H1 (cell line): ENCODE measurements at regions not wholly inside any gene's neighbourhood (a gene's known extent, or its start where the extent isn't known, plus 50 kb on each side); places are given as distances from the start of the nearest gene placed in this dataset.

ENCODE experiments used
- CTCF ChIA-PET: fragments of 300-600 bp; sonication (Branson Sonifier 250); formaldehyde crosslinking; loops from one replicate; lab custom pipeline; 2021; ENCODE audit not compliant: partially characterized antibody; lab: Charles Lee
- POLR2A ChIA-PET: fragments of 300-600 bp; sonication (Branson Sonifier 250); formaldehyde crosslinking; loops from one replicate; lab custom pipeline; 2021; ENCODE audit warnings: inconsistent platforms; ENCODE audit not compliant: partially characterized antibody; lab: Charles Lee
- DNase-seq, 2 experiments: peaks; one replicate each; pipeline versions ENCODE4 v3.0.0 to v3.0.0-alpha.2; 2010 to 2022; ENCODE audit warnings: low spot score in 2 of 2, low read depth in 1 of 2, mixed read lengths in 1 of 2
- FAIRE-seq: peaks from 2 replicates; lab custom pipeline; 2011; peaks lifted over from hg19 to GRCh38; lab: Jason Lieb, UNC
- H2AFZ ChIP-seq: 2 replicates; pipeline ENCODE4 v1.8.1; 2012; ENCODE audit warnings: low read length, inconsistent platforms
- H2AK5ac ChIP-seq: 2 replicates; pipeline ENCODE4 v1.6.1; 2013; ENCODE audit warnings: low read depth, low read length
- H2BK120ac ChIP-seq: replicated peaks from 2 replicates; pipeline ENCODE3; 2013; ENCODE audit warnings: low read depth, low read length, inconsistent platforms
- H2BK12ac ChIP-seq: 2 replicates; pipeline ENCODE4 v1.6.1; 2013; ENCODE audit warnings: low read depth, low read length
- H2BK15ac ChIP-seq: 2 replicates; pipeline ENCODE4 v1.6.1; 2013; ENCODE audit warnings: low read length
- H2BK20ac ChIP-seq: 2 replicates; pipeline ENCODE4 v1.6.1; 2013; ENCODE audit warnings: low read length
- H2BK5ac ChIP-seq: 2 replicates; pipeline ENCODE4 v1.6.1; 2013; ENCODE audit warnings: low read depth, low read length
- H3K14ac ChIP-seq: 2 replicates; pipeline ENCODE4 v1.6.1; 2013; ENCODE audit warnings: inconsistent platforms; ENCODE audit not compliant: insufficient read length
- H3K18ac ChIP-seq: 2 replicates; pipeline ENCODE4 v1.6.1; 2013; ENCODE audit warnings: low read length; ENCODE audit errors: extremely low read depth
- H3K23ac ChIP-seq: 2 replicates; pipeline ENCODE4 v1.6.1; 2013; ENCODE audit warnings: inconsistent platforms; ENCODE audit not compliant: insufficient read length
- H3K23me2 ChIP-seq: 2 replicates; pipeline ENCODE4 v1.6.1; 2013; ENCODE audit warnings: low read depth, low read length
- H3K27ac ChIP-seq: 2 replicates; pipeline ENCODE4 v1.6.1; 2011; ENCODE audit warnings: low read depth, low read length, inconsistent platforms
- H3K27me3 ChIP-seq, 4 experiments: replicated peaks in 1 of 4; 1 replicate in 1 of 4; 2 replicates in 3 of 4; pipeline versions ENCODE4 v1.6.1 to v1.8.1; 2011 to 2013; ENCODE audit warnings: low read length in 3 of 4, mild to moderate bottlenecking in 3 of 4, inconsistent platforms in 2 of 4, mixed read lengths in 2 of 4, moderate library complexity in 1 of 4; ENCODE audit not compliant: control insufficient read depth in 3 of 4, insufficient read depth in 3 of 4; ENCODE audit errors: extremely low read depth in 1 of 4
- H3K36me3 ChIP-seq, 4 experiments: 2 replicates each; pipeline versions ENCODE4 v1.6.1 to v1.8.1; 2011 to 2013; ENCODE audit warnings: mild to moderate bottlenecking in 4 of 4, low read length in 3 of 4, moderate library complexity in 2 of 4, control low read depth in 1 of 4, inconsistent platforms in 1 of 4; ENCODE audit not compliant: insufficient read depth in 4 of 4, control insufficient read depth in 2 of 4
- H3K4ac ChIP-seq: replicated peaks from 2 replicates; pipeline ENCODE3; 2013; ENCODE audit warnings: low read length, low read depth, mixed read lengths, inconsistent platforms; ENCODE audit not compliant: insufficient read length
- H3K4me1 ChIP-seq, 4 experiments: replicated peaks in 1 of 4; 1 replicate in 1 of 4; 2 replicates in 3 of 4; pipeline versions ENCODE4 v1.6.1 to v1.8.1; 2011 to 2013; ENCODE audit warnings: low read length in 3 of 4, inconsistent platforms in 2 of 4, mixed read lengths in 1 of 4; ENCODE audit not compliant: insufficient read depth in 4 of 4, control insufficient read depth in 3 of 4
- H3K4me2 ChIP-seq, 2 experiments: 2 replicates each; pipeline versions ENCODE4 v1.6.1 to v1.8.1; 2011 to 2013; ENCODE audit warnings: low read depth in 2 of 2, low read length in 2 of 2, control low read depth in 1 of 2, inconsistent platforms in 1 of 2, mild to moderate bottlenecking in 1 of 2; ENCODE audit not compliant: insufficient read depth in 1 of 2
- H3K4me3 ChIP-seq, 4 experiments: fragments of 200-600, 300-600 bp in 1 of 4; sonication (generic), shearing (Covaris generic), sonication (Bioruptor Twin) in 1 of 4; 2 replicates each; pipeline versions ENCODE4 v1.5.1 to v1.8.1; 2011 to 2016; ENCODE audit warnings: low read length in 4 of 4, low read depth in 3 of 4, control low read depth in 2 of 4, inconsistent platforms in 2 of 4, mild to moderate bottlenecking in 2 of 4, mixed read lengths in 1 of 4, moderate library complexity in 1 of 4; ENCODE audit not compliant: insufficient read depth in 2 of 4; ENCODE audit errors: extremely low read depth in 1 of 4
- H3K56ac ChIP-seq: replicated peaks from 2 replicates; pipeline ENCODE3; 2013; ENCODE audit warnings: low read depth, mild to moderate bottlenecking, mixed read lengths, low read length, inconsistent platforms; ENCODE audit not compliant: insufficient read length
- H3K79me1 ChIP-seq: 2 replicates; pipeline ENCODE4 v1.6.1; 2013; ENCODE audit warnings: low read depth, low read length, control low read depth
- H3K79me2 ChIP-seq, 2 experiments: 2 replicates each; pipeline versions ENCODE4 v1.6.1 to v1.8.1; 2012 to 2013; ENCODE audit warnings: low read length in 2 of 2, mild to moderate bottlenecking in 2 of 2, inconsistent platforms in 1 of 2; ENCODE audit not compliant: insufficient read depth in 2 of 2, control insufficient read depth in 1 of 2
- H3K9ac ChIP-seq, 4 experiments: replicated peaks in 1 of 4; 1 replicate in 1 of 4; 2 replicates in 3 of 4; pipeline versions ENCODE4 v1.6.1 to v1.8.1; 2011 to 2013; ENCODE audit warnings: low read depth in 3 of 4, low read length in 3 of 4, control low read depth in 2 of 4, mild to moderate bottlenecking in 2 of 4, moderate library complexity in 2 of 4, inconsistent platforms in 1 of 4; ENCODE audit errors: extremely low read depth in 1 of 4
- H3K9me3 ChIP-seq, 2 experiments: 2 replicates each; pipeline versions ENCODE4 v1.6.1 to v1.8.1; 2012 to 2013; ENCODE audit warnings: mild to moderate bottlenecking in 2 of 2, moderate library complexity in 2 of 2, control low read depth in 1 of 2, inconsistent platforms in 1 of 2, low read depth in 1 of 2, low read length in 1 of 2, mixed read lengths in 1 of 2; ENCODE audit not compliant: insufficient read depth in 2 of 2
- H4K20me1 ChIP-seq, 2 experiments: replicated peaks in 1 of 2; 2 replicates each; pipeline versions ENCODE3 to v1.8.1; 2011 to 2013; ENCODE audit warnings: inconsistent platforms in 2 of 2, low read length in 2 of 2, mild to moderate bottlenecking in 1 of 2; ENCODE audit not compliant: insufficient read depth in 2 of 2, control insufficient read depth in 1 of 2
- H4K5ac ChIP-seq: 2 replicates; pipeline ENCODE4 v1.6.1; 2013; ENCODE audit warnings: low read length, low read depth, mixed read lengths, inconsistent platforms; ENCODE audit not compliant: insufficient read length
- H4K8ac ChIP-seq: 2 replicates; pipeline ENCODE4 v1.8.0; 2013; ENCODE audit warnings: mild to moderate bottlenecking, moderate library complexity, low read length, inconsistent platforms; ENCODE audit not compliant: insufficient read depth; ENCODE audit errors: extremely low read depth
- H4K91ac ChIP-seq: replicated peaks from 2 replicates; pipeline ENCODE3; 2013; ENCODE audit warnings: low read length, mixed read lengths, inconsistent platforms; ENCODE audit not compliant: insufficient read length
- CHD1 ChIP-seq: IDR thresholded peaks from 2 replicates; pipeline ENCODE4 v1.6.1; 2012; ENCODE audit warnings: low read depth, low read length, improper control_type of control experiment
- CHD2 ChIP-seq: IDR thresholded peaks from 2 replicates; pipeline ENCODE4 v1.6.1; 2012; ENCODE audit warnings: low read length, improper control_type of control experiment
- HDAC2 ChIP-seq, 2 experiments: fragments of 300-600 bp in 1 of 2; sonication (generic) in 1 of 2; IDR thresholded peaks; 2 replicates each; pipeline ENCODE4 v1.6.1; 2011 to 2012; ENCODE audit warnings: low read depth in 2 of 2, low read length in 2 of 2, mild to moderate bottlenecking in 2 of 2, moderate library complexity in 2 of 2, borderline replicate concordance in 1 of 2, inconsistent platforms in 1 of 2
- SAP30 ChIP-seq: fragments of 300-600 bp; sonication (generic); IDR thresholded peaks from 2 replicates; pipeline ENCODE4 v1.7.1; 2012; ENCODE audit warnings: low read length, moderate library complexity, mild to moderate bottlenecking, inconsistent platforms; ENCODE audit not compliant: insufficient read depth, insufficient replicate concordance
- TAF1 ChIP-seq: IDR thresholded peaks from 2 replicates; pipeline ENCODE4 v1.6.1; 2011; ENCODE audit warnings: mild to moderate bottlenecking, low read depth, low read length
- WGBS, 2 experiments: shearing (Covaris generic) in 1 of 2; methylation state at CpG; one replicate each; pipeline versions ENCODE4 v1.1.6 to v1.1.7; 2013 to 2015; ENCODE audit warnings: low lambda C conversion rate in 2 of 2, mixed read lengths in 2 of 2, inconsistent platforms in 1 of 2, low coverage in 1 of 2, missing lambda C conversion rate in 1 of 2; ENCODE audit not compliant: insufficient replicate concordance in 2 of 2, insufficient coverage in 1 of 2, insufficient read length in 1 of 2; ENCODE audit errors: extremely low coverage in 1 of 2, missing lambda C conversion rate in 1 of 2; 5-methylcytosine and 5-hydroxymethylcytosine counted together

DNA sequence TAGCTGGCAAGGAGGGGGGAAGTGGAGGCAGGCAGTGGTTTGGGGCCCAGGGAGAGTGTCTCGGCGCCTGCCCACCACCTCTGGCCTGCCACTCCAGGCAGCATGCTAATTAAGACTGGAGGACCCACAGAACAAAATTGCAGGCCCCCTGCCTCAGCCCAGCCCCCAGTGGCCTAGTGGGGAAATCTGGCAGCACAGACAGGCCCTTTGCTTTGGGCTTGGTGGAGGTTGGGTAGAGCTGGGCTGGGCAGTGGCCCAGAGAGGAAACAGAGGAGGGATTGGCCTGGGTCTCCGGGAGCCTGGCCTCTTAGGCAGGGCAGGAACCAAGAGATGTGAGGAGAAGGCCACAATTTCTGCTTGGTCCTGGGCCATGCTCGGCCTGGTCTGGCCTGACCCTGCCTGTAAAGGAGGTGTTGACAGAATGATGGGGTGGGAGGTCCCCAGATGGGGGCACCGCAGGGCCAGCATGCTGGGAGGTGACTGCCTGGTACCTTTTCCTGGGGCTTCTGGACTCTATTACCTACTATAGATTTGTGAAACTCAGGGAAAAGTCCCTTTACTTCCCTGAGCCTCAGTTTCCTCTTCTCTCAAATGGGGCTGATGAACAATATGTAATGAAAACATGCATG lies 92.4 kb upstream of the PJA1 start:
- Histone ChIP-seq H2BK12ac (no peak overlapping the region), H4K91ac (no peak overlapping the region), H3K23ac (no peak overlapping the region), H3K4ac (no peak overlapping the region), H3K14ac (no peak overlapping the region), H4K20me1 (no peaks in the 10 kb centered on the region), H3K18ac (no peak overlapping the region), H2BK120ac (no peak overlapping the region), H3K27ac (no peak overlapping the region), H3K23me2 (no peaks in the 10 kb centered on the region), H3K4me3 (no peak overlapping the region), H2BK20ac (no peak overlapping the region), H3K9me3 (no peaks in the 10 kb centered on the region), H3K4me2 (no peak overlapping the region), H3K27me3 (peaks cover 22 to 38% (median 37%) of the 10 kb centered on the region in 4 experiments), H3K79me2 (no peaks in the 10 kb centered on the region), H3K79me1 (no peaks in the 10 kb centered on the region), H2AFZ (no peak overlapping the region), H3K36me3 (no peaks in the 10 kb centered on the region), H2AK5ac (no peak overlapping the region), H3K56ac (no peak overlapping the region), H2BK5ac (no peak overlapping the region), H3K4me1 (peaks cover 0 to 4% (median 3%) of the 10 kb centered on the region in 4 experiments; a peak in 6 of 7 replicates), H3K9ac (no peak overlapping the region), H4K8ac (no peak overlapping the region), H2BK15ac (no peak overlapping the region), H4K5ac (no peak overlapping the region)
- 88% methylated on average over 5 of the region's 5 CpGs; no CpG with 5 or more reads in 1 of the 2 experiments for WGBS, 2 experiments
- DNase-seq (no peak), FAIRE-seq (no peak)
- CTCF ChIA-PET: interaction anchor here (1.1 kb wide), 1 partner anchor 18 kb away, joined by 3 read pairs; no protein-coding TSS in a partner anchor
- TF ChIP-seq SAP30: no peak
- no peak for TF ChIP-seq CHD1
- TF ChIP-seq HDAC2 (IDR thresholded peaks at IDR 0.05; ENCODE audit: borderline replicate concordance in 1 of 2, low read depth in 2 of 2, low read length in 2 of 2): no peak
- TF ChIP-seq CHD2: no peak
- TF ChIP-seq TAF1: no peak
- POLR2A ChIA-PET: no interaction called here
